Psoas muscle (tissue), 7 donors: ENCODE measurements at regions not wholly inside any gene's neighbourhood (a gene's known extent, or its start where the extent isn't known, plus 50 kb on each side); places are given as distances from the start of the nearest gene placed in this dataset.
"Not testable (repeated sequence)": the region's sequence is repeated elsewhere in the genome, so short reads cannot be mapped to it uniquely, and the experiment has no call there.

Experiments used
- ATAC-seq, 4 donors: fragments of 200-7000 bp; cut with Tn5 transposase; one replicate each; pipeline ENCODE4 v1.9.1; 2020; ENCODE audit warnings: moderate library complexity in 3 of 4, mild to moderate bottlenecking in 2 of 4
- DNase-seq, 2 donors: peaks; one replicate each; pipeline ENCODE4 v3.0.0-alpha.2; 2020
- H3K27ac ChIP-seq: fragments of 200-600 bp; one replicate; pipeline ENCODE4 v1.8.0; 2022
- H3K27me3 ChIP-seq, 3 donors: fragments of 200-600 bp in 1 of 3; one replicate each; pipeline versions ENCODE4 v1.6.1 to v1.8.0; 2013 to 2022; ENCODE audit warnings: low read length in 2 of 3, mild to moderate bottlenecking in 2 of 3, moderate library complexity in 1 of 3; ENCODE audit not compliant: insufficient read depth in 3 of 3
- H3K36me3 ChIP-seq, 2 donors: fragments of 200-600 bp in 1 of 2; one replicate each; pipeline versions ENCODE4 v1.6.1 to v1.8.0; 2013 to 2022; ENCODE audit warnings: low read depth in 1 of 2, mild to moderate bottlenecking in 1 of 2, moderate library complexity in 1 of 2; ENCODE audit not compliant: insufficient read depth in 1 of 2
- H3K4me1 ChIP-seq: fragments of 200-600 bp; one replicate; pipeline ENCODE4 v1.8.0; 2022
- H3K4me3 ChIP-seq: fragments of 200-600 bp; one replicate; pipeline ENCODE4 v1.8.0; 2022; ENCODE audit warnings: mild to moderate bottlenecking
- H3K9me3 ChIP-seq: fragments of 200-600 bp; one replicate; pipeline ENCODE4 v1.8.0; 2022
- CTCF ChIP-seq: fragments of 200-600 bp; IDR thresholded peaks from one replicate; pipeline ENCODE4 v1.8.0; 2022; ENCODE audit warnings: antibody characterized with exemption
- WGBS, 3 donors: extraction: QIAGEN DNeasy Blood & Tissue Kit; methylation state at CpG; one replicate each; pipeline versions ENCODE4 v1.1.6 to v1.1.7; 2013; 5-methylcytosine and 5-hydroxymethylcytosine counted together
- intact Hi-C, 2 donors: fragments of 100-400 bp; cut with DNase I; formaldehyde crosslinking; loops; one replicate each; pipeline versions ENCODE4 v1.11.0 to v1.14.2; 2022
- donor health status: healthy with polysubstance abuse.
- donor health status: DM: no; HTN: no; CAD: no; lungs with moderate emphysema.
- donor health status: Bipolar disorder and iron deficiency.
- donor health status: healthy.
- donor health status: DM: yes; HTN: yes; CAD: no.
- donor health status: DM: no; HTN: no; CAD: no.
- donor health status: DM: yes; HTN: yes; CAD: no.

GRCh38 chr10:108560488-108560887 is 1362.8 kb downstream of the XPNPEP1 start:
- H3K4me1 ChIP-seq, result no peaks in the 10 kb centered on the region
- H3K36me3 ChIP-seq, result no peaks in the 10 kb centered on the region
- no peak overlapping the region for H3K27ac ChIP-seq
- no peak overlapping the region for H3K4me3 ChIP-seq
- H3K27me3 ChIP-seq, result peaks cover 0 to 4% (median 0%) of the 10 kb centered on the region in 3 donors
- TF ChIP-seq CTCF, result no peak
- H3K9me3 ChIP-seq, result no peaks in the 10 kb centered on the region
- ATAC-seq, result no peak
- no peak for DNase-seq
- intact Hi-C loops, result no loop called here

- Histone ChIP-seq H3K4me1 (no peaks in the 10 kb centered on the region), H3K9me3 (no peaks in the 10 kb centered on the region), H3K36me3 (no peaks in the 10 kb centered on the region), H3K27me3 (peaks cover 0 to 4% (median 0%) of the 10 kb centered on the region in 3 donors), H3K27ac (no peak overlapping the region), H3K4me3 (no peak overlapping the region)
- intact Hi-C loops, result no loop called here
- no peak for TF ChIP-seq CTCF
- WGBS, 3 donors, result 68 to 87% (median 72%) methylated on average over 4 of the region's 4 CpGs
- DNase-seq, result no peak
- ATAC-seq, result no peak
These were observed 1367.1 kb downstream of the XPNPEP1 start for GRCh38 chr10:108556186-108556585.

- DNase-seq (no peak), ATAC-seq (no peak)
- Histone ChIP-seq H3K27ac (no peak overlapping the region), H3K4me3 (no peak overlapping the region), H3K4me1 (no peaks in the 10 kb centered on the region), H3K36me3 (no peaks in the 10 kb centered on the region), H3K9me3 (no peaks in the 10 kb centered on the region), H3K27me3 (no peaks in the 10 kb centered on the region)
- intact Hi-C loops, result no loop called here
- 72 to 80% (median 74%) methylated on average over 1 of the region's 1 CpG for WGBS, 3 donors
- no peak for TF ChIP-seq CTCF
These were observed 1377.4 kb downstream of the XPNPEP1 start for GRCh38 chr10:108545921-108546320.

- intact Hi-C loops, result no loop called here
These were observed 1378.7 kb downstream of the XPNPEP1 start for GRCh38 chr10:108544500-108545120.

GRCh38 chr10:108533551-108533950 is 1369.0 kb upstream of the SORCS1 start:
- H3K4me3 ChIP-seq, H3K9me3 ChIP-seq, intact Hi-C loops, H3K4me1 ChIP-seq, H3K36me3 ChIP-seq, H3K27ac ChIP-seq, H3K27me3 ChIP-seq, ATAC-seq, DNase-seq: not testable (repeated sequence)
- WGBS, 3 donors, result 78 to 82% (median 80%) methylated on average over 6 of the region's 6 CpGs

More at GRCh38 chr10:108544500-108545120, 1378.7 kb downstream of the XPNPEP1 start:
- 31 to 34% (median 32%) methylated on average over 10 of the region's 10 CpGs for WGBS, 3 donors
- peak; percentile 42 to 54 for DNase-seq
- ATAC-seq, result no peak
- peak; percentile 47 for TF ChIP-seq CTCF
- Histone ChIP-seq H3K27ac (no peak overlapping the region), H3K4me1 (no peaks in the 10 kb centered on the region), H3K4me3 (no peak overlapping the region), H3K27me3 (no peaks in the 10 kb centered on the region), H3K36me3 (no peaks in the 10 kb centered on the region), H3K9me3 (no peaks in the 10 kb centered on the region)
